COR-L47 (cell line): ENCODE measurements at regions not wholly inside any gene's neighbourhood (a gene's known extent, or its start where the extent isn't known, plus 50 kb on each side); places are given as distances from the start of the nearest gene placed in this dataset.
A peak's percentile ranks its signal among the peaks of the same experiment; 100 is the strongest.

Experiments used
- DNase-seq: peaks from one replicate; lab custom pipeline; 2025; lab: John Stamatoyannopoulos, UW

GRCh38 chr1:106879538-106879937, 176.9 kb upstream of the PRMT6 start:
- DNase-seq, result peak; percentile 27

- DNase-seq, result no peak
Observed at GRCh38 chr1:106880226-106880625, 176.2 kb upstream of the PRMT6 start.

GRCh38 chr1:106883208-106883607, 173.3 kb upstream of the PRMT6 start:
- no peak for DNase-seq

- no peak for DNase-seq
Observed at GRCh38 chr1:106889059-106889458, 167.4 kb upstream of the PRMT6 start.

- no peak for DNase-seq
Observed at GRCh38 chr1:106889583-106889982, 166.9 kb upstream of the PRMT6 start.

GRCh38 chr1:106897976-106898375, 158.5 kb upstream of the PRMT6 start:
- DNase-seq, result no peak

- no peak for DNase-seq
Observed at GRCh38 chr1:106899644-106900043, 156.8 kb upstream of the PRMT6 start.

- no peak for DNase-seq
Observed at GRCh38 chr1:106907795-106908194, 148.7 kb upstream of the PRMT6 start.

GRCh38 chr1:106908689-106909088, 147.8 kb upstream of the PRMT6 start:
- DNase-seq, result no peak

GRCh38 chr1:106910798-106911197, 145.7 kb upstream of the PRMT6 start:
- DNase-seq, result no peak

GRCh38 chr1:106912131-106912530, 144.3 kb upstream of the PRMT6 start:
- no peak for DNase-seq

GRCh38 chr1:106921186-106921585, 135.3 kb upstream of the PRMT6 start:
- DNase-seq, result no peak

GRCh38 chr1:106924360-106924759, 132.1 kb upstream of the PRMT6 start:
- no peak for DNase-seq

GRCh38 chr1:106925750-106926149, 130.7 kb upstream of the PRMT6 start:
- no peak for DNase-seq

GRCh38 chr1:106926803-106927582, 129.5 kb upstream of the PRMT6 start:
- no peak for DNase-seq

- DNase-seq, result no peak
Observed at GRCh38 chr1:106937104-106937503, 119.4 kb upstream of the PRMT6 start.

- DNase-seq, result no peak
Observed at GRCh38 chr1:106944721-106945120, 111.8 kb upstream of the PRMT6 start.

GRCh38 chr1:106952776-106953175, 103.7 kb upstream of the PRMT6 start:
- no peak for DNase-seq

- DNase-seq, result no peak
Observed at GRCh38 chr1:106954661-106955229, 101.7 kb upstream of the PRMT6 start.

GRCh38 chr1:106956721-106957120, 99.8 kb upstream of the PRMT6 start:
- DNase-seq, result no peak

GRCh38 chr1:106957795-106958194, 98.7 kb upstream of the PRMT6 start:
- DNase-seq, result no peak

GRCh38 chr1:106960412-106960811, 96.1 kb upstream of the PRMT6 start:
- no peak for DNase-seq

- no peak for DNase-seq
Observed at GRCh38 chr1:106961646-106962045, 94.8 kb upstream of the PRMT6 start.

- no peak for DNase-seq
Observed at GRCh38 chr1:106962591-106962990, 93.9 kb upstream of the PRMT6 start.
